NCI-H2171 treated with DMSO at 0.1 percent for 48 hours (cell line): ENCODE measurements at regions not wholly inside any gene's neighbourhood (a gene's known extent, or its start where the extent isn't known, plus 50 kb on each side); places are given as distances from the start of the nearest gene placed in this dataset.
A peak's percentile ranks its signal among the peaks of the same experiment; 100 is the strongest.

Experiments used
- DNase-seq: peaks from one replicate; lab custom pipeline; 2025; lab: John Stamatoyannopoulos, UW

DNA sequence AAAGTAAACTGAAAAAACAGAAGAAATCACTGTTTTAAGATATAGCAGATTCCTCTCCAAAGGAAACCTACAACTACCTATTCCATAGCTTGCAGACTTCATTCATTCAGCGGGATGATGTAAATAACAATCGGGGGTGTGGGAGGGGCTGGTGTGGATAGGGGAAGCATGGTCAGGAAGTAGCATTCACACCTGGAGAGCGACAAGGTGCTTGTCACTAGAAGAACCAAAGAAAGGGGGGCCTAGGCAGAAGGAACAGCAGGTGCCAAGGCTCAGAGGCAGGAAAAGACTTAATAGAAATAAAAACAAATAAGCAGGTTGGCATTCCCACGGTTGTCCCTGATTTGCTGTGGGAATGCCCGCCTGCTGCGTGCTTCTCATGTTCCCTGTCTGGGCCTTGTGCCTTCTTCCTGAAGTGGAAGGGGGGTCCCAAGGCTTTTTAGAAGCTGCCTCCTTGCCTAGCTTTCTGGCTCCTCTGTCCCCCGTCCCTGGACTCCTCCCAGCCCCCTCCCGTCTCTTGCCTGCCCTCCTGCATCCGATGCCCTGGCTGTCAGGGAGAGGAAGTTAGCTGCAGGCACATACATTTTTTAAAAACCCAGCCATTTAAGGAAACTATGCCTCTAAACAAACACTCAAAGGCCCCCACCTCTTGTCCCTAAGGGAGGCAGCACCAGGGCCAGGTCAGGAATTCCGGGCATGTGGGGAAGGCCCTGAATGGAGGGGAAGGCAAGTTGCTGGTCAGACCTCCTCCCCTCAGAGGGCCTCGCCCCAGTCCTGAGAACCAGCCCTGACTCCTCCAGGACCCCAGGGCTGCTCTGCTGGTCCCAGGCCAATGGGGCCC lies 54.7 kb upstream of the PRDM11 start:
- DNase-seq: peak; percentile 46

DNA sequence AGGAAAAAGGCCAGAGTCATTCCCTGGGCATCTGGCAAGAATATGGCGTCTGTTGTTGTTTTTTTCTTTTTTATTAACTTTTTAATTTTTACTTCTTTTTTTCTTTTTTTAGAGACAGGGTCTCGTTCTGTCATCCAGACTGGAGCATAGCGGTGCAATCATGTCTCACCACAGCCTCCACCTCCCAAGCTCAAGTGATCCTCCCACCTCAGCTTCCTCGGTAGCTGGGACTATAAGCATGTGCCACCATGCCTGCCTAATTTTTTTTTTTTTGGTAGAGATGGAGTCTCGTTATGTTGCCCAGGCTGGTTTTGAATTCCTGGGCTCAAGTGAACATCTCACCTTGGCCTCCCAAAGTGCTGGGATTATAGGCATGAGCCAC lies 54.0 kb upstream of the PRDM11 start:
- no peak for DNase-seq

GRCh38 chr11:45092901-45093760 lies 53.3 kb upstream of the PRDM11 start:
- DNase-seq: peak; percentile 24

DNA sequence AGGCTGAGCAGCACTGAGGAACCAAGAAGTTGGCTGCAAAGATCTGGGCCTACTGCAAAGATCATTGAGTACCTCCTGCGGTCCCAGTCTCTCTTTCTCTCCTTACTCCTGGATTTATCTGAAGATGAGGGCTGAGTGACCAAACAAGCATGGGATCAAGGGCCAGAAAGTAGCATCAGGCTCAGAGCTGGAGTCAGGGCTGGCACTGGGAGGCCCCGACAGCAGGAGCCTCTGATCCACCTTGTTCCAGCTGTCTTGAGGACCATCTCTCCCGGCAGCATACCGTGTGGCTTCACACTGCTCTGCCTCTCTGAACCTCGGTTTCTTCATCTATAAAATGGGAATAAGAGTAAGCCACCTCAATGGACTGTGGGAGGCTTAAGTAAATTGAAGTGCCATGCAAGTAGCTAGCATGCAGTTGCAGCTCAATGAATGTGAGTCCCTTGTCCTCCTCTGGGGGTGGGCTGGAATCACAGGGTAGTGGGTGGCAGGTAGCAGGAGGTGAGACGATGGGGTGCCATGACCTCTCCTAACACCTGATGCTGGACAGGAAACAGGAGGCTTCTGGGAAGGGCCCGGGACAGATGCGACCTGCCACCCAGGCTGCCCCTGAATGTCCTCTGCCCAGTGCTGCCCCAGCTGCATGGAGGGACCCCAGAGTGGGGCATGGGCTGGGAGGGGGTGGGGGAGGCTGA lies 52.5 kb upstream of the PRDM11 start:
- no peak for DNase-seq

- peak; percentile 59 for DNase-seq
These were observed 51.3 kb upstream of the PRDM11 start for GRCh38 chr11:45094958-45095690.

DNA sequence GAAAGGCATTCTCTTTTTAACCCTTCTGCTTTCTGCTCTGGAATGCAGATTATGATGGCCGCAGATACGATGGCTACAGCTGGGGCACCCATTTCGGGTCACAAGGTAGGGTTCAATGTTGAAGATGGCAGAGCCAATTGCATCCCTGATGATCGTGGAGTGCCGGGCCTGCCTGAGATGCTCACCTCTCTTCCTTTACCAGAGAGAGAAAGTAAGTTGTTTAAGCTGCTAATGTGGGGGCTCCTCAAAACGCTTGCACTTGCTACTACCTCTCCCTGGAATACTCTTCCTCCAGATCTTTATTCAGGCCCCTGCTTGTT lies 50.8 kb upstream of the PRDM11 start:
- no peak for DNase-seq

- peak; percentile 25 for DNase-seq
These were observed 49.8 kb upstream of the PRDM11 start for GRCh38 chr11:45096636-45097035.
